ENCODE measurements at regions not wholly inside any gene's neighbourhood (a gene's known extent, or its start where the extent isn't known, plus 50 kb on each side); places are given as distances from the start of the nearest gene placed in this dataset.

DNA sequence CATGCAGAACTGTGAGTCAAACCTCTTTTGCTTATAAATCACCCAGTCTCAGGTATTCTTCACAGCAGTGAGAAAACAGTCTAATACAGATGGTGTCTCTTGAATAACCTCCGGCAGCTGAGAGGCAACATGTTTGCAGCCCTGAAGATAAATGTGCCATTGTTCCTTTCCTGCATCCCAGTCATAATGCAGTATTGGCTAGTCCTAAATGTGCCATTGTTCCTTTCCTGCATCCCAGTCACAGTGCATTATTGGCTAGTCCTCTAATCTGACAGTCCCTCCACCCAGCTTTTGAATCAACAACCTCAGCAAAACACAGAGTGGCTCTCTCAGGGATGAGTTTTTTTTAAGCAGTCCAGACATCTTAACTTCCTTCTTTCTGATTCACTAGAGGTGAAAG lies 550.7 kb downstream of the RIT2 start:
- H3K36me3 ChIP-seq (ENCODE audit: insufficient read depth, low read length): no peaks in the 10 kb centered on the region
- H3K4me1 ChIP-seq (ENCODE audit: control insufficient read depth, insufficient read depth, low read length, unreplicated experiment): no peaks in the 10 kb centered on the region
- H3K27ac ChIP-seq (ENCODE audit: low read depth, low read length): no peak overlapping the region
- H3K27me3 ChIP-seq (ENCODE audit: insufficient read depth, low read length): no peaks in the 10 kb centered on the region
- H3K4me3 ChIP-seq (ENCODE audit: low read depth, low read length): no peak overlapping the region
- H2AFZ ChIP-seq (ENCODE audit: low read length, unreplicated experiment): no peak overlapping the region
- no peaks in the 10 kb centered on the region for H3K79me2 ChIP-seq (ENCODE audit: control insufficient read depth, insufficient read depth, low read length, unreplicated experiment)

DNA sequence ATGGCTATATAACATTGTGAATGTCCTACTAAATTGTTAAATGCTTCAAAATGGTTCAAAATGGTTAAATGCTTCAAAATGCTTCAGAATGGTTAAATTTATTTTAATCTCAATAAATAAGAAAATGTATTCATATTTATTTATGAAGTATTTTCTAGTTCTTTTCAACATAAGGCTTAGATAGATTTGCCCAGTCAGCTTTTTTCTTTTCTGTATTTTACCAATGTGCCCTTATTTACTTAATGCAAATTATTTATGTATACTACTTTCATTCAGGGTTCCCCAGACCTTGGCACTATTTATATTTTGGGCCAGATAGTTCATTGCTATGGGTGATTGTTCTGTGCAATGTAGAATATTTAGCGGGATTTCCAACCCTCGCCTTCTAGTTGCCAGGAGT lies 546.7 kb downstream of the RIT2 start:
- Histone ChIP-seq H3K36me3 (ENCODE audit: insufficient read depth, low read length) (no peaks in the 10 kb centered on the region), H2AFZ (ENCODE audit: low read length, unreplicated experiment) (no peak overlapping the region), H3K27ac (ENCODE audit: low read depth, low read length) (no peak overlapping the region), H3K79me2 (ENCODE audit: control insufficient read depth, insufficient read depth, low read length, unreplicated experiment) (no peaks in the 10 kb centered on the region), H3K4me1 (ENCODE audit: control insufficient read depth, insufficient read depth, low read length, unreplicated experiment) (no peaks in the 10 kb centered on the region), H3K4me3 (ENCODE audit: low read depth, low read length) (no peak overlapping the region), H3K27me3 (ENCODE audit: insufficient read depth, low read length) (no peaks in the 10 kb centered on the region)

DNA sequence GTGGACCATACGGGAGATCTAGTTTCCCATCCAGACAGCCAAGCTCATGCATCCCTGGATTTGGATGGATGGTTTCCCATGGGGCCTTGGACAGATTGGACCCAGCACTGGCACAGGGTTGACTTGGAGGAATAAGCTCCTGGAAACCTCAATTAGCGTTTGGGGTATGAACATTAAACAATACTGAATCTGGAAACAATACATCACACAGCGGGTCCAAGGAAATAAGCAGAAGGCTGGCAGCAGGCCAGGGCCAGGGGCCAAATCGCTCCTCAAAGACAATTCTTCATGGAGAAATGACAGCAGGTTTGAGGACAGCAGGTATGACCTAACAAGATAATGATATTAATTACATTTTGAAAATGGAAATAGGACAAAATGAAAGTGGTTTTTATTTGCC lies 540.6 kb downstream of the RIT2 start:
- Histone ChIP-seq H3K36me3 (ENCODE audit: insufficient read depth, low read length) (no peaks in the 10 kb centered on the region), H3K4me1 (ENCODE audit: control insufficient read depth, insufficient read depth, low read length, unreplicated experiment) (peaks cover 10% of the 10 kb centered on the region), H3K27me3 (ENCODE audit: insufficient read depth, low read length) (no peaks in the 10 kb centered on the region), H2AFZ (ENCODE audit: low read length, unreplicated experiment) (no peak overlapping the region), H3K4me3 (ENCODE audit: low read depth, low read length) (no peak overlapping the region), H3K79me2 (ENCODE audit: control insufficient read depth, insufficient read depth, low read length, unreplicated experiment) (no peaks in the 10 kb centered on the region), H3K27ac (ENCODE audit: low read depth, low read length) (no peak overlapping the region)

DNA sequence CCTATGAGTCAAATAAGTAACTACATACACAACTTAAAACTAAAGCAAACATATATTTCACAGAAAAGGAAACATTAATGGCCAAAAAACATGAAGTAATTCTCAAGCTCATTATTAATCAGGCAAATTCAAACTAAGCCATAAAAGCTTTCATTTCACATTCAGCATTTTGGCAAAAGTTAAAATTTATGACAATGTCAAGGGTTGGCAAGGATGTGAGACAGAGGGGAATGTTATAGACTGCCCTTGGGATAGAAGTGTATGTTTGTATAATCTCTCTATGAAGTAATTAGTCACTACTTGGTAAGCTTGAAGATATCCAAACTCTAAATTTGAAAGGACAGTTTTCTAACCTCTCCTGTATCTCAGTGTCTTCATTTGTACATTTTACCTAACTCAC lies 539.4 kb downstream of the RIT2 start:
- Histone ChIP-seq H2AFZ (ENCODE audit: low read length, unreplicated experiment) (no peak overlapping the region), H3K4me1 (ENCODE audit: control insufficient read depth, insufficient read depth, low read length, unreplicated experiment) (peaks cover 10% of the 10 kb centered on the region)

GRCh38 chr18:42578792-42579191 lies 536.7 kb downstream of the RIT2 start:
- peaks cover 10% of the 10 kb centered on the region for H3K4me1 ChIP-seq (ENCODE audit: control insufficient read depth, insufficient read depth, low read length, unreplicated experiment)
- no peak overlapping the region for H3K27ac ChIP-seq (ENCODE audit: low read depth, low read length)
- no peak overlapping the region for H3K4me3 ChIP-seq (ENCODE audit: low read depth, low read length)
- H3K79me2 ChIP-seq (ENCODE audit: control insufficient read depth, insufficient read depth, low read length, unreplicated experiment): no peaks in the 10 kb centered on the region
- no peaks in the 10 kb centered on the region for H3K36me3 ChIP-seq (ENCODE audit: insufficient read depth, low read length)
- H3K27me3 ChIP-seq (ENCODE audit: insufficient read depth, low read length): no peaks in the 10 kb centered on the region
- H2AFZ ChIP-seq (ENCODE audit: low read length, unreplicated experiment): no peak overlapping the region

More for the DNA sequence above, 539.4 kb downstream of the RIT2 start:
- H3K4me3 ChIP-seq (ENCODE audit: low read depth, low read length): no peak overlapping the region
- no peak overlapping the region for H3K27ac ChIP-seq (ENCODE audit: low read depth, low read length)
- no peaks in the 10 kb centered on the region for H3K36me3 ChIP-seq (ENCODE audit: insufficient read depth, low read length)
- H3K79me2 ChIP-seq (ENCODE audit: control insufficient read depth, insufficient read depth, low read length, unreplicated experiment): no peaks in the 10 kb centered on the region
- H3K27me3 ChIP-seq (ENCODE audit: insufficient read depth, low read length): no peaks in the 10 kb centered on the region

DNA sequence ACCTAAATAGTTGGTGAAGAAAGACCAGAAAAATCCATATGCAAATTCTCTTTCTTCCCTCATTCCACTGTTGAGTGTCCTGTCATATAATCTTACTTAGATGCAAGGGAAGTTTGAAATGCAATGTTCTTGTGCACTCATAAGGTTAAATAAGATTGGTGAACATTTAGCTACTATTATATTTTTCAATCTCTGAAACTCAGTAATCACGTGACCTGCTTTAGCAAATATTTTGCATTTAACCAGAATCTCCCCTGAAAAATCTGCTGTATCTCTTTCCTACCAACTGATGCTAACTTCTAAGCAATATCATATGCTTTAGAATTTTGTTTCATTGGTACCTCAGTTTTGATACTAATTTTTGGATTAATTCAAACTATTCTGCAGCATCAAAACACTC lies 533.2 kb downstream of the RIT2 start:
- Histone ChIP-seq H3K4me3 (ENCODE audit: low read depth, low read length) (no peak overlapping the region), H2AFZ (ENCODE audit: low read length, unreplicated experiment) (no peak overlapping the region), H3K79me2 (ENCODE audit: control insufficient read depth, insufficient read depth, low read length, unreplicated experiment) (no peaks in the 10 kb centered on the region), H3K36me3 (ENCODE audit: insufficient read depth, low read length) (no peaks in the 10 kb centered on the region), H3K27ac (ENCODE audit: low read depth, low read length) (no peak overlapping the region), H3K4me1 (ENCODE audit: control insufficient read depth, insufficient read depth, low read length, unreplicated experiment) (peaks cover 6% of the 10 kb centered on the region), H3K27me3 (ENCODE audit: insufficient read depth, low read length) (no peaks in the 10 kb centered on the region)

- H2AFZ ChIP-seq (ENCODE audit: low read length, unreplicated experiment): no peak overlapping the region
- H3K36me3 ChIP-seq (ENCODE audit: insufficient read depth, low read length): no peaks in the 10 kb centered on the region
- H3K4me3 ChIP-seq (ENCODE audit: low read depth, low read length): no peak overlapping the region
- H3K27ac ChIP-seq (ENCODE audit: low read depth, low read length): no peak overlapping the region
- no peaks in the 10 kb centered on the region for H3K79me2 ChIP-seq (ENCODE audit: control insufficient read depth, insufficient read depth, low read length, unreplicated experiment)
- no peaks in the 10 kb centered on the region for H3K27me3 ChIP-seq (ENCODE audit: insufficient read depth, low read length)
- peaks cover 6% of the 10 kb centered on the region for H3K4me1 ChIP-seq (ENCODE audit: control insufficient read depth, insufficient read depth, low read length, unreplicated experiment)
These were observed 532.2 kb downstream of the RIT2 start for GRCh38 chr18:42583283-42583731.

DNA sequence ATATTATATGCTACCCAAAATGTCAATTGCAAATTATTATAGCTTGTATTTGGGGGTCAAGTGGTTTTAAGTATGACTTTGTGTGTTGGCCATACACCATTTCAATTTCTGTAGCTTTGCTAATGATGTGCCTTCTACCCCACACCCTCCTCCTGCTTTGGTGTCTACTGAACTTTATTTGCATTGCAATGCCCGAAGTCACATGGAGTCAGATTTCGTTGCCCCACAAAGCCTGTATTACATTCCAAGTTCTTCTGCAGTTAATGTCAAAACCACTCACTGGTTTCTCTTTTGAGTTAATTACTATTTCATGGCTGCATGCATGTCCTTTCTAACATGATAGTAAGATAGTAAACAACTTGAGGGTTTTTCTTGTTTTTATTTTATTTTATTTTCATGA lies 528.9 kb downstream of the RIT2 start:
- H3K4me1 ChIP-seq (ENCODE audit: control insufficient read depth, insufficient read depth, low read length, unreplicated experiment): no peaks in the 10 kb centered on the region
- H2AFZ ChIP-seq (ENCODE audit: low read length, unreplicated experiment): no peak overlapping the region
- H3K36me3 ChIP-seq (ENCODE audit: insufficient read depth, low read length): no peaks in the 10 kb centered on the region
- H3K79me2 ChIP-seq (ENCODE audit: control insufficient read depth, insufficient read depth, low read length, unreplicated experiment): no peaks in the 10 kb centered on the region
- H3K4me3 ChIP-seq (ENCODE audit: low read depth, low read length): no peak overlapping the region
- H3K27me3 ChIP-seq (ENCODE audit: insufficient read depth, low read length): no peaks in the 10 kb centered on the region
- H3K27ac ChIP-seq (ENCODE audit: low read depth, low read length): no peak overlapping the region

DNA sequence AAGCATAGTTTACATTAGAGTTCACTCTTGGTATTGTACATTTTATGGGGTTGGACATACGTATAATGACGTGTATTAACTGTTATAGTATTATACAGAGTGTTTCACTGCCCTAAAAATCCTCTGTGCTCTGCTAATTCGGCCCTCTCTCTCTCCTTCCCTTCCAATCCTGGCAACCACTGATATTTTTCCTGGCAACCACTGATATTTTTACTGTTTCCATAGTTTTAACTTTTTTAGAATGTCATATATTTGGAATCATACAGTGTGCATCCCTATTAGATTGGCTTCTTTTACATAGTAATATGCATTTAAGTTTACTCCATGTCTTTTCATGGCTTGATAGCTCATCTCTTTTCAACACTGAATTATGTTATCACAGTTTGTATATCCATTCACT lies 526.7 kb downstream of the RIT2 start:
- Histone ChIP-seq H3K27ac (ENCODE audit: low read depth, low read length) (no peak overlapping the region), H3K4me1 (ENCODE audit: control insufficient read depth, insufficient read depth, low read length, unreplicated experiment) (no peaks in the 10 kb centered on the region), H3K79me2 (ENCODE audit: control insufficient read depth, insufficient read depth, low read length, unreplicated experiment) (no peaks in the 10 kb centered on the region), H3K36me3 (ENCODE audit: insufficient read depth, low read length) (no peaks in the 10 kb centered on the region), H3K27me3 (ENCODE audit: insufficient read depth, low read length) (no peaks in the 10 kb centered on the region), H3K4me3 (ENCODE audit: low read depth, low read length) (no peak overlapping the region), H2AFZ (ENCODE audit: low read length, unreplicated experiment) (no peak overlapping the region)

- no peak overlapping the region for H2AFZ ChIP-seq (ENCODE audit: low read length, unreplicated experiment)
- H3K79me2 ChIP-seq (ENCODE audit: control insufficient read depth, insufficient read depth, low read length, unreplicated experiment): no peaks in the 10 kb centered on the region
- no peaks in the 10 kb centered on the region for H3K4me1 ChIP-seq (ENCODE audit: control insufficient read depth, insufficient read depth, low read length, unreplicated experiment)
These were observed 510.7 kb downstream of the RIT2 start for GRCh38 chr18:42604820-42605219.

DNA sequence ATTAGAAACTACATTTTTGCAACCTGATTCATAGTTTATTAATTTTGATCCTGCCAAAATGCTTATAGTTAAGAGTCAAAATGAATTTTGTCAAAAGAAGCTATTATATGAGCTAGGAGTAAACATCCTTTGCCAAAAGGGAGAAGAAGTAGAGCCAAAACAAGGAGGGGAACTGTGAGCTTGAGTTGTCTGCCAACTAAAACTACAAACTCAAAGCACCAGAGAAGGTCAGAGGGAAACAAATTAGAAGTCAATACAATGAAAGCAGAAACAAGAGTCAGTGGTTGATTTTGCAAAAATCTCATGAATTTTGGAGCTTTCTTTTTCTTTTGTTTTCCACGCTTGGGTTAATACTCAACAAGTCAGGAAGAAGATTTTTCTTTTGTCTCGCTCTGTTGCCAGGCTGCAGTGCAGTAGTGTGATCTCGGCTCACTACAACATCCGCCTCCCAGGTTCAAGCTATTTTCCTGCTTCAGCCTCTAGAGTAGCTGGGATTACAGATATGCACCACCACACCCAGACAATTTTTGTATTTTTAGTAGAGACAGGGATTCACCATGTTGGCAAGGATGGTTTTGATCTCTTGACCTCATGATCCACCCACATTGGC lies 508.5 kb downstream of the RIT2 start:
- no peak overlapping the region for H3K27ac ChIP-seq (ENCODE audit: low read depth, low read length)
- no peak overlapping the region for H2AFZ ChIP-seq (ENCODE audit: low read length, unreplicated experiment)
- no peaks in the 10 kb centered on the region for H3K27me3 ChIP-seq (ENCODE audit: insufficient read depth, low read length)
- H3K4me3 ChIP-seq (ENCODE audit: low read depth, low read length): no peak overlapping the region
- no peaks in the 10 kb centered on the region for H3K36me3 ChIP-seq (ENCODE audit: insufficient read depth, low read length)
- no peaks in the 10 kb centered on the region for H3K79me2 ChIP-seq (ENCODE audit: control insufficient read depth, insufficient read depth, low read length, unreplicated experiment)
- no peaks in the 10 kb centered on the region for H3K4me1 ChIP-seq (ENCODE audit: control insufficient read depth, insufficient read depth, low read length, unreplicated experiment)

More at GRCh38 chr18:42604820-42605219, 510.7 kb downstream of the RIT2 start:
- no peak overlapping the region for H3K4me3 ChIP-seq (ENCODE audit: low read depth, low read length)
- H3K27ac ChIP-seq (ENCODE audit: low read depth, low read length): no peak overlapping the region
- H3K27me3 ChIP-seq (ENCODE audit: insufficient read depth, low read length): no peaks in the 10 kb centered on the region
- no peaks in the 10 kb centered on the region for H3K36me3 ChIP-seq (ENCODE audit: insufficient read depth, low read length)
